PC-9 (cell line): ENCODE measurements at regions not wholly inside any gene's neighbourhood (a gene's known extent, or its start where the extent isn't known, plus 50 kb on each side); places are given as distances from the start of the nearest gene placed in this dataset.
"Not testable (repeated sequence)": the region's sequence is repeated elsewhere in the genome, so short reads cannot be mapped to it uniquely, and the experiment has no call there.

Source experiments
- CTCF ChIP-seq: fragments of 200-600 bp; sonication (generic); conservative IDR thresholded peaks from 2 replicates; pipeline ENCODE4 v1.6.1; 2017; ENCODE audit warnings: mixed run types, antibody characterized with exemption, mild to moderate bottlenecking, moderate library complexity
- EZH2 ChIP-seq: fragments of 200-600 bp; sonication (generic); IDR thresholded peaks from 2 replicates; pipeline ENCODE4 v1.8.0; 2017; ENCODE audit warnings: antibody characterized with exemption, low read depth

- not testable (repeated sequence) for TF ChIP-seq CTCF, EZH2
These were observed 66.6 kb upstream of the FARP1 start for GRCh38 chr13:98076309-98076708.
